ENCODE measurements at regions not wholly inside any gene's neighbourhood (a gene's known extent, or its start where the extent isn't known, plus 50 kb on each side); places are given as distances from the start of the nearest gene placed in this dataset.
A peak's percentile ranks its signal among the peaks of the same experiment; 100 is the strongest.

DNA sequence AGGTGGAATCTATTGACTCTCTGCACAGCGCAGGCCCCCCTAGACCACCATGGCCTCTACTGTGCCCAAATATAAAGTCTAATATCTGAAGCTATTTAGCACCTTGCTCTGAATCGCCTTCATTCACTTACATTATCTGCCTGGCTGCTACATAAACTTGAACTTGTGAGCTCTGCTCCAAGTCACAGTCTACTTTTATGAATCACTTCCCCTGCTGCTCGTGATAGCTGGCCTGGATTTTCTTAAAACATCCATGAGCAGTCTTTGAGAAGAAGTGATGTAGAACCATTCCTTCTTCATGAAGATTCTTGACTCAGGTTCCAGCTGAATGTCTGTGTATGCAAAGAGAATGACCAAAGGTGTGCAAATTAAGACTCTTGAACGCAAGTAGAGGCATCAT lies 359.5 kb downstream of the RND3 start:
- no peaks in the 10 kb centered on the region for H3K36me3 ChIP-seq (ENCODE audit: control insufficient read depth in 2 of 2, extremely low read depth in 1 of 2, insufficient read depth in 2 of 2, low read length in 2 of 2)
- H3K27me3 ChIP-seq (ENCODE audit: control insufficient read depth, extremely low read depth, insufficient read depth, low read length) = no peaks in the 10 kb centered on the region
- H3K4me1 ChIP-seq (ENCODE audit: control insufficient read depth, extremely low read depth, insufficient read depth, low read length) = peaks cover 33% of the 10 kb centered on the region
- no peak overlapping the region for H2AFZ ChIP-seq (ENCODE audit: control insufficient read depth, low read length)
- TF ChIP-seq EZH2 (IDR thresholded peaks at IDR 0.05; ENCODE audit: low read length) = no peak
- TF ChIP-seq, protein P1, sequence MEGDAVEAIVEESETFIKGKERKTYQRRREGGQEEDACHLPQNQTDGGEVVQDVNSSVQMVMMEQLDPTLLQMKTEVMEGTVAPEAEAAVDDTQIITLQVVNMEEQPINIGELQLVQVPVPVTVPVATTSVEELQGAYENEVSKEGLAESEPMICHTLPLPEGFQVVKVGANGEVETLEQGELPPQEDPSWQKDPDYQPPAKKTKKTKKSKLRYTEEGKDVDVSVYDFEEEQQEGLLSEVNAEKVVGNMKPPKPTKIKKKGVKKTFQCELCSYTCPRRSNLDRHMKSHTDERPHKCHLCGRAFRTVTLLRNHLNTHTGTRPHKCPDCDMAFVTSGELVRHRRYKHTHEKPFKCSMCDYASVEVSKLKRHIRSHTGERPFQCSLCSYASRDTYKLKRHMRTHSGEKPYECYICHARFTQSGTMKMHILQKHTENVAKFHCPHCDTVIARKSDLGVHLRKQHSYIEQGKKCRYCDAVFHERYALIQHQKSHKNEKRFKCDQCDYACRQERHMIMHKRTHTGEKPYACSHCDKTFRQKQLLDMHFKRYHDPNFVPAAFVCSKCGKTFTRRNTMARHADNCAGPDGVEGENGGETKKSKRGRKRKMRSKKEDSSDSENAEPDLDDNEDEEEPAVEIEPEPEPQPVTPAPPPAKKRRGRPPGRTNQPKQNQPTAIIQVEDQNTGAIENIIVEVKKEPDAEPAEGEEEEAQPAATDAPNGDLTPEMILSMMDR (optimal IDR thresholded peaks at IDR 0.05 in 1 of 3, IDR thresholded peaks at IDR 0.05 in 1 of 3, conservative IDR thresholded peaks at IDR 0.05 in 1 of 3; ENCODE audit: extremely low read depth in 1 of 3, insufficient read depth in 2 of 3, low read length in 3 of 3) = no peak
- no peak overlapping the region for H3K4me3 ChIP-seq (ENCODE audit: control insufficient read depth in 2 of 3, extremely low read depth in 1 of 3, insufficient read depth in 2 of 3, low read depth in 1 of 3, low read length in 3 of 3)
- no peak overlapping the region for H3K4me2 ChIP-seq (ENCODE audit: control insufficient read depth, extremely low read depth, insufficient read depth, low read depth, low read length)
- dilution Hi-C loops (cut with MboI; ENCODE audit: extremely low pct_ligation_motif_present, low sequenced_read_pairs) = no loop called here
- H3K79me2 ChIP-seq (ENCODE audit: control insufficient read depth, insufficient read depth, low read length) = no peaks in the 10 kb centered on the region
- DNase-seq (ENCODE audit: low read depth, low spot score) (no peak), FAIRE-seq (no peak)
- H4K20me1 ChIP-seq (ENCODE audit: control insufficient read depth, extremely low read depth, insufficient read depth, low read length) = no peaks in the 10 kb centered on the region
- H3K27ac ChIP-seq (ENCODE audit: control insufficient read depth, insufficient read depth, low read length) = peak overlapping the region; percentile 77
- H3K9me1 ChIP-seq (ENCODE audit: control insufficient read depth, extremely low read depth, insufficient read depth, low read length) = no peaks in the 10 kb centered on the region
- no peak overlapping the region for H3K9ac ChIP-seq (ENCODE audit: control insufficient read depth, extremely low read depth, insufficient read depth, low read length)
- H3K9me3 ChIP-seq (ENCODE audit: control insufficient read depth, low read depth, low read length) = no peaks in the 10 kb centered on the region

DNA sequence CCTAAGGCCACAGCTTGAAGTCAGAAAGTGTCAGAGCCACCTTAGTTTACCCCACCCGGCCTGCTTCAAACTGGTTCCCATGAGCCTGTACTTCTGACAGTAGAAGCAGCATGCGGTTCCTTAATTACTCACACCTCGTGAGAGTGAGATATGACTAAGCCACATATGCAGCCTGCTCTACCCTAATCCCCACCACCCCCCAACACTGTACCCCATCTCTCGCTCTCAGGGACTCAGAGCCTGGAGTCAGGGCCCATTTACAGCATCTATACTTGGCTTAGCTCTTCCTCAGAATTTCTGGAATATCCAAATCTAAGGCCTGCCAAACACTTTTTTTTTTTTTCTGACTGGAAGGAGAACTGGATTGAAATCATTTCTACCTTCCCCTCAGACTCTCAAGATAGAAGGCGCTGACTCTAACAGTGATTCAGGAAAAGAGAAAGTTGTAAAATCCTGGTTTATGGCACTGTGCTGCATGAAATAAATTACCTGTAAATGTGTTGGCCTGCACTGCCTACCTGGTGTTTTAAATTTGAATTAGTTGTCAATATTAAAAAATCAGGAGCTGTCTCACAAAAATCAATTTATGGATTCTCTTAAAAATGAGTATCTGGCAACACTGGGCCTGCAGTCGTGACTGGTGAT lies 360.0 kb downstream of the RND3 start:
- Histone ChIP-seq H3K4me3 (ENCODE audit: control insufficient read depth in 2 of 3, extremely low read depth in 1 of 3, insufficient read depth in 2 of 3, low read depth in 1 of 3, low read length in 3 of 3) (no peak overlapping the region), H3K36me3 (ENCODE audit: control insufficient read depth in 2 of 2, extremely low read depth in 1 of 2, insufficient read depth in 2 of 2, low read length in 2 of 2) (no peaks in the 10 kb centered on the region), H4K20me1 (ENCODE audit: control insufficient read depth, extremely low read depth, insufficient read depth, low read length) (no peaks in the 10 kb centered on the region), H3K9ac (ENCODE audit: control insufficient read depth, extremely low read depth, insufficient read depth, low read length) (peak overlapping the region; percentile 3), H3K4me1 (ENCODE audit: control insufficient read depth, extremely low read depth, insufficient read depth, low read length) (peaks cover 33% of the 10 kb centered on the region), H3K79me2 (ENCODE audit: control insufficient read depth, insufficient read depth, low read length) (no peaks in the 10 kb centered on the region), H3K27ac (ENCODE audit: control insufficient read depth, insufficient read depth, low read length) (peak overlapping the region; percentile 77), H3K27me3 (ENCODE audit: control insufficient read depth, extremely low read depth, insufficient read depth, low read length) (no peaks in the 10 kb centered on the region), H3K4me2 (ENCODE audit: control insufficient read depth, extremely low read depth, insufficient read depth, low read depth, low read length) (no peak overlapping the region), H3K9me3 (ENCODE audit: control insufficient read depth, low read depth, low read length) (no peaks in the 10 kb centered on the region), H2AFZ (ENCODE audit: control insufficient read depth, low read length) (peak overlapping the region; percentile 19), H3K9me1 (ENCODE audit: control insufficient read depth, extremely low read depth, insufficient read depth, low read length) (no peaks in the 10 kb centered on the region)
- no peak for TF ChIP-seq EZH2 (IDR thresholded peaks at IDR 0.05; ENCODE audit: low read length)
- TF ChIP-seq, protein P1 (optimal IDR thresholded peaks at IDR 0.05 in 1 of 3, IDR thresholded peaks at IDR 0.05 in 1 of 3, conservative IDR thresholded peaks at IDR 0.05 in 1 of 3; ENCODE audit: extremely low read depth in 1 of 3, insufficient read depth in 2 of 3, low read length in 3 of 3) = no peak
- FAIRE-seq (no peak), DNase-seq (ENCODE audit: low read depth, low spot score) (no peak)
- dilution Hi-C loops (cut with MboI; ENCODE audit: extremely low pct_ligation_motif_present, low sequenced_read_pairs) = no loop called here

Measured in keratinocyte (primary cell).